ELF-1 (cell line): ENCODE measurements at regions not wholly inside any gene's neighbourhood (a gene's known extent, or its start where the extent isn't known, plus 50 kb on each side); places are given as distances from the start of the nearest gene placed in this dataset.
A peak's percentile ranks its signal among the peaks of the same experiment; 100 is the strongest.
"Not testable (repeated sequence)": the region's sequence is repeated elsewhere in the genome, so short reads cannot be mapped to it uniquely, and the experiment has no call there.

ENCODE experiments used
- DNase-seq: peaks from one replicate; pipeline ENCODE4 v3.0.0-alpha.2; 2016; ENCODE audit warnings: low read depth, low spot score

- DNase-seq, result peak; percentile 41
These were observed 91.7 kb upstream of the RASSF8 start for GRCh38 chr12:25866586-25867378.

GRCh38 chr12:25868193-25868592, 90.3 kb upstream of the RASSF8 start:
- no peak for DNase-seq

GRCh38 chr12:25872137-25872536, 86.3 kb upstream of the RASSF8 start:
- no peak for DNase-seq

- no peak for DNase-seq
These were observed 82.8 kb upstream of the RASSF8 start for GRCh38 chr12:25875661-25876060.

- peak; percentile 34 for DNase-seq
These were observed 82.0 kb upstream of the RASSF8 start for GRCh38 chr12:25876383-25877045.

- no peak for DNase-seq
These were observed 81.0 kb upstream of the RASSF8 start for GRCh38 chr12:25877446-25877845.

GRCh38 chr12:25882266-25882665, 76.2 kb upstream of the RASSF8 start:
- DNase-seq, result no peak

GRCh38 chr12:25883026-25883916, 75.2 kb upstream of the RASSF8 start:
- no peak for DNase-seq

GRCh38 chr12:25884024-25884919, 74.2 kb upstream of the RASSF8 start:
- DNase-seq, result no peak

GRCh38 chr12:25884920-25885234, 73.6 kb upstream of the RASSF8 start:
- no peak for DNase-seq

- DNase-seq, result no peak
These were observed 72.1 kb upstream of the RASSF8 start for GRCh38 chr12:25886396-25886795.

GRCh38 chr12:25887367-25887766, 71.1 kb upstream of the RASSF8 start:
- no peak for DNase-seq

- no peak for DNase-seq
These were observed 69.3 kb upstream of the RASSF8 start for GRCh38 chr12:25889185-25889584.

- not testable (repeated sequence) for DNase-seq
These were observed 67.4 kb upstream of the RASSF8 start for GRCh38 chr12:25891095-25891494.

- DNase-seq, result no peak
These were observed 63.7 kb upstream of the RASSF8 start for GRCh38 chr12:25894759-25895158.

- no peak for DNase-seq
These were observed 61.5 kb upstream of the RASSF8 start for GRCh38 chr12:25896981-25897380.

GRCh38 chr12:25903603-25904245, 54.8 kb upstream of the RASSF8 start:
- DNase-seq, result no peak

GRCh38 chr12:25904442-25904841, 54.0 kb upstream of the RASSF8 start:
- no peak for DNase-seq

- no peak for DNase-seq
These were observed 51.7 kb upstream of the RASSF8 start for GRCh38 chr12:25906651-25907340.
